HepG2 (cell line): ENCODE measurements at regions not wholly inside any gene's neighbourhood (a gene's known extent, or its start where the extent isn't known, plus 50 kb on each side); places are given as distances from the start of the nearest gene placed in this dataset.

ENCODE experiments used
- ATAC-seq: fragments of 200-7000 bp; cut with Tn5 transposase; 3 replicates; pipeline ENCODE4 v1.9.1; 2020; ENCODE audit warnings: mild to moderate bottlenecking, moderate library complexity
- BruUV-seq: library from RNA; stranded (reverse); fragments of 400-500 nt; replicated peaks from 2 replicates; lab custom pipeline; 2021; lab: Mats Ljungman, UMichigan
- CTCF ChIA-PET: fragments of 300-600 bp; formaldehyde crosslinking; extraction: SDS; loops from one replicate; lab custom pipeline; 2021; ENCODE audit warnings: low total read pairs, inconsistent platforms, low intra/inter-chr PET ratio; lab: Yijun Ruan, JAX
- POLR2A ChIA-PET: fragments of 350-600 bp; sonication (Branson Sonifier 250); formaldehyde crosslinking; loops from one replicate; lab custom pipeline; 2020; ENCODE audit warnings: antibody characterized with exemption, inconsistent platforms; lab: Yijun Ruan, JAX
- DNase-seq: peaks from one replicate; pipeline ENCODE4 v3.0.0-alpha.2; 2015; ENCODE audit warnings: low spot score
- FAIRE-seq: peaks from 3 replicates; lab custom pipeline; 2011; peaks lifted over from hg19 to GRCh38; lab: Jason Lieb, UNC
- H2AFZ ChIP-seq: one replicate; pipeline ENCODE4 v1.6.1; 2011; ENCODE audit warnings: low read length, inconsistent platforms
- H3K27ac ChIP-seq: fragments of 300-600 bp; 3 replicates; pipeline ENCODE4 v1.8.0; 2011; ENCODE audit warnings: mixed run types, mild to moderate bottlenecking, mixed read lengths, low read length, inconsistent platforms; ENCODE audit not compliant: insufficient read depth; ENCODE audit errors: extremely low read length
- H3K27me3 ChIP-seq, 2 experiments: fragments of 200-600 bp in 1 of 2; 2 replicates in 1 of 2; 3 replicates in 1 of 2; pipeline versions ENCODE4 v1.6.0 to v1.8.0; 2011; ENCODE audit warnings: low read length in 2 of 2, mild to moderate bottlenecking in 2 of 2, moderate library complexity in 2 of 2, inconsistent platforms in 1 of 2; ENCODE audit not compliant: insufficient read depth in 2 of 2, control insufficient read depth in 1 of 2
- H3K36me3 ChIP-seq, 2 experiments: fragments of 200-600 bp in 1 of 2; replicated peaks in 1 of 2; 2 replicates in 1 of 2; 3 replicates in 1 of 2; pipeline versions ENCODE4 v1.5.1 to v1.8.0; 2011; ENCODE audit warnings: low read length in 2 of 2, inconsistent platforms in 1 of 2; ENCODE audit not compliant: insufficient read depth in 2 of 2, control insufficient read depth in 1 of 2
- H3K4me1 ChIP-seq: 2 replicates; pipeline ENCODE4 v1.5.1; 2012; ENCODE audit warnings: low read length, inconsistent platforms; ENCODE audit not compliant: insufficient read depth
- H3K4me2 ChIP-seq: 2 replicates; pipeline ENCODE4 v1.6.0; 2011; ENCODE audit warnings: low read depth, low read length, inconsistent platforms
- H3K4me3 ChIP-seq, 3 experiments: fragments of 200-600 bp in 1 of 3; sonication (generic), shearing (Covaris generic) in 1 of 3; replicated peaks in 1 of 3; 2 replicates each; pipeline ENCODE4 v1.5.1; 2011 to 2016; ENCODE audit warnings: low read length in 3 of 3, inconsistent platforms in 2 of 3, low read depth in 2 of 3, mild to moderate bottlenecking in 2 of 3, control low read depth in 1 of 3, mixed read lengths in 1 of 3; ENCODE audit not compliant: insufficient read depth in 1 of 3
- H3K79me2 ChIP-seq: one replicate; pipeline ENCODE4 v1.6.1; 2011; ENCODE audit warnings: low read length, inconsistent platforms; ENCODE audit not compliant: insufficient read depth
- H3K9ac ChIP-seq: 2 replicates; pipeline ENCODE4 v1.6.0; 2011; ENCODE audit warnings: mild to moderate bottlenecking, low read depth, low read length, inconsistent platforms; ENCODE audit not compliant: insufficient read depth
- H3K9me3 ChIP-seq: 2 replicates; pipeline ENCODE4 v1.5.1; 2012; ENCODE audit warnings: mild to moderate bottlenecking, low read length
- H4K20me1 ChIP-seq: 2 replicates; pipeline ENCODE4 v1.6.0; 2011; ENCODE audit warnings: inconsistent platforms, mild to moderate bottlenecking, low read length, moderate library complexity; ENCODE audit not compliant: insufficient read depth
- MAFF ChIP-seq: IDR thresholded peaks from 2 replicates; pipeline ENCODE4 v1.6.1; 2011; ENCODE audit warnings: low read depth, low read length, improper control_type of control experiment
- MAFK ChIP-seq, 2 experiments: IDR thresholded peaks in 1 of 2; conservative IDR thresholded peaks in 1 of 2; 2 replicates each; pipeline ENCODE4 v1.6.1; 2011; ENCODE audit warnings: improper control_type of control experiment in 2 of 2, low read length in 2 of 2
- NFE2L2 ChIP-seq: fragments of 150-350 bp; IDR thresholded peaks from 2 replicates; pipeline ENCODE4 v1.6.1; 2014; ENCODE audit warnings: low read length
- NFKB2 ChIP-seq: sonication (generic); formaldehyde crosslinking; IDR thresholded peaks from 2 replicates; pipeline ENCODE4 v1.4.0; 2020; ENCODE audit warnings: missing genetic modification reagents, borderline replicate concordance
- ZNF264 ChIP-seq: sonication (generic); formaldehyde crosslinking; IDR thresholded peaks from 2 replicates; pipeline ENCODE4 v1.4.0; 2020; ENCODE audit warnings: missing genetic modification reagents
- WGBS: methylation state at CpG from one replicate; pipeline ENCODE4 v1.1.6; 2017; ENCODE audit warnings: low lambda C conversion rate; 5-methylcytosine and 5-hydroxymethylcytosine counted together
- in situ Hi-C: cut with HindIII; loops from 2 replicates; pipeline ENCODE4 v1.10.0; 2017; ENCODE audit warnings: low pct_unique_long_range_greater_than_20kb; ENCODE audit not compliant: extremely low pct_ligation_motif_present
- intact Hi-C: fragments of 100-400 bp; cut with micrococcal nuclease; formaldehyde crosslinking; loops from one replicate; pipeline ENCODE4 v1.10.0; 2022; ENCODE audit not compliant: unreplicated experiment
- TF ChIP-seq, protein P1 (sequence below): sonication (generic); formaldehyde crosslinking; IDR thresholded peaks from 2 replicates; pipeline ENCODE4 v1.8.1; 2023; ENCODE audit warnings: mild to moderate bottlenecking, missing genetic modification reagents

DNA sequence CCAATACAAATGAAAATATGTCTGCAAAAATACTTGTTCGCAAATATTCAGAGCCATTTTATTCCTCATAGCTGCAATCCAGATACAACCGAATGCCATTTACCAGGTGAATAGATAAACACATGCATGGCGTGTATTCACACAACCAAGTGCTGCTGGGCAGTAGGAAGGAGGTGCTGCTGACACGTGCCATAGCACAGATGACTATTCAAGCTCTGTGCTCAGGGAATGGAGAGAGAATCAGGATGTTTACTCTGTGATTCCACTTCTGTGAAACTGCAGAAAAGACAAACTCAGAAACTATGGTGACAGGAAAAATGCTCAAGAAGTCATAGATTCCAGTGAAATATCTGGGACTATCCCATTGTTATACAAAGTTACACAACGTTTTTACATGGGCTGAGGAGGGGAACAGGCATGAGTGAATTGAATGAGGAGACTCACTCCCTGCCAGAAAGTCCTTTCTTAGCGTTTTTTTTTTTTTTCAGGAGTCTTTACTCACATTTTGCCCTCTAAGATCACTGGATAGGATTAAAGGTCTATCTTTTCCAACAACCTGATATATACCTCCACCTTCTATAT lies 152.9 kb upstream of the NDN start (continued):
- TF ChIP-seq, protein P1, sequence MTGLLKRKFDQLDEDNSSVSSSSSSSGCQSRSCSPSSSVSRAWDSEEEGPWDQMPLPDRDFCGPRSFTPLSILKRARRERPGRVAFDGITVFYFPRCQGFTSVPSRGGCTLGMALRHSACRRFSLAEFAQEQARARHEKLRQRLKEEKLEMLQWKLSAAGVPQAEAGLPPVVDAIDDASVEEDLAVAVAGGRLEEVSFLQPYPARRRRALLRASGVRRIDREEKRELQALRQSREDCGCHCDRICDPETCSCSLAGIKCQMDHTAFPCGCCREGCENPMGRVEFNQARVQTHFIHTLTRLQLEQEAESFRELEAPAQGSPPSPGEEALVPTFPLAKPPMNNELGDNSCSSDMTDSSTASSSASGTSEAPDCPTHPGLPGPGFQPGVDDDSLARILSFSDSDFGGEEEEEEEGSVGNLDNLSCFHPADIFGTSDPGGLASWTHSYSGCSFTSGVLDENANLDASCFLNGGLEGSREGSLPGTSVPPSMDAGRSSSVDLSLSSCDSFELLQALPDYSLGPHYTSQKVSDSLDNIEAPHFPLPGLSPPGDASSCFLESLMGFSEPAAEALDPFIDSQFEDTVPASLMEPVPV: no peak

- no peaks in the 10 kb centered on the region for H3K36me3 ChIP-seq
- no peaks in the 10 kb centered on the region for H3K27me3 ChIP-seq
- no peaks in the 10 kb centered on the region for H3K4me1 ChIP-seq
- no TSS peak for BruUV-seq
- no peak overlapping the region for H3K9ac ChIP-seq
- H3K27ac ChIP-seq: no peak overlapping the region
- no peaks in the 10 kb centered on the region for H4K20me1 ChIP-seq
- DNase-seq (no peak), FAIRE-seq (no peak), ATAC-seq (no peak)
- no peak overlapping the region for H2AFZ ChIP-seq
- WGBS: 14% methylated on average over 3 of the region's 3 CpGs
- CTCF ChIA-PET: no interaction called here
- H3K79me2 ChIP-seq: no peaks in the 10 kb centered on the region
- in situ Hi-C loops: no loop called here
- TF ChIP-seq NFE2L2: peak; percentile 35; the same call in 1 of the 2 replicates
- TF ChIP-seq MAFK (conservative IDR thresholded peaks at IDR 0.05 in 1 of 2, IDR thresholded peaks at IDR 0.05 in 1 of 2; ENCODE audit: low read length in 2 of 2): peak; percentile 67 to 84; a peak in 3 of 4 replicates
- TF ChIP-seq MAFF: peak; percentile 76
- TF ChIP-seq ZNF264: no peak
- no peak for TF ChIP-seq NFKB2
- TF ChIP-seq, all 625 proteins: peak for 3
- intact Hi-C loops: no loop called here
- POLR2A ChIA-PET: no interaction called here
- Histone ChIP-seq H3K4me2 (no peak overlapping the region), H3K4me3 (no peak overlapping the region), H3K9me3 (no peaks in the 10 kb centered on the region)
Observed at GRCh38 chr15:23846218-23846617, 159.1 kb upstream of the NDN start.
